ENCODE measurements at regions not wholly inside any gene's neighbourhood (a gene's known extent, or its start where the extent isn't known, plus 50 kb on each side); places are given as distances from the start of the nearest gene placed in this dataset.
A peak's percentile ranks its signal among the peaks of the same experiment; 100 is the strongest.
"Not testable (repeated sequence)": the region's sequence is repeated elsewhere in the genome, so short reads cannot be mapped to it uniquely, and the experiment has no call there.

DNA sequence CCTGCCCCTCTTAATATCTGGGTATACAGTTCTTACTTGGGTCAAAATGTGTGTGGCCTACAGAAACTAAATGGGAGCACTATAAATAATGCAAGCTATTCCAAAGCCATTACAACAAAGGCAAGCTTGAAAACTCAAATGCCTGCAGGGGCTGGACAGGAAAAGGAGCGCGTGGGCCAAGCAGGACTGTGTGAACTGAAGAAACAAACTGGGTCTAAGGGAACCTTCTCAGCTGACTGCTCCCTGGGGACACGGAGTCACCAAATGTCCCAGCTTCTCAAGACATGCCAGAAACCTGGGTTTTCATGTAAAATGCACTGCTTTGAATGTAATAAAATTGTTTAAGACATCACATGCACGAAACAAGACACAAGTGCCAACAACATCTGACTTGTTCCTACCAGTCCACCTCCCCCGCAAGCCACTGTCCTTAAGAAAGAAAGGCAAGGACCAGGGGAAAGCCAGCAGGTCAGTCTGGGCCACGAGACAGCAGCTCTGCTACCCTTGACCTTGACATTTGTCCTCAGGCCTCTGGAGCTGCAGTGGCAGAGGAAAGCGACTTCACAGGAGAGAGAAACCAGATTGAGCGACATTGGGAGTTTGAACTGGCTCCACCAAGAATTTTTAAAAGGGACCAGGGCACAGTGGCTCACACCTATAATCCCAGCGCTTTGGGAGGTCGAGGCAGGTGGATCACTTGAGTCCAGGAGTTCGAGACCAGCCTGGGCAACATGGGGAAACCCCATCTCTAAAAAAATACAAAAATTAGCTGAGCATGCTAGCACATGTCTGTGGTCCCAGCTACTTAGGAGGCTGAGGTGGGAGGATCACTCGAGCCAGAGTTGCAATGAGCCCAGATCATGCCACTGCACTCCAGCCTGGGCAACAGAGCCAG is 89.7 kb upstream of the SH3BP4 start:
- no peak for DNase-seq

DNA sequence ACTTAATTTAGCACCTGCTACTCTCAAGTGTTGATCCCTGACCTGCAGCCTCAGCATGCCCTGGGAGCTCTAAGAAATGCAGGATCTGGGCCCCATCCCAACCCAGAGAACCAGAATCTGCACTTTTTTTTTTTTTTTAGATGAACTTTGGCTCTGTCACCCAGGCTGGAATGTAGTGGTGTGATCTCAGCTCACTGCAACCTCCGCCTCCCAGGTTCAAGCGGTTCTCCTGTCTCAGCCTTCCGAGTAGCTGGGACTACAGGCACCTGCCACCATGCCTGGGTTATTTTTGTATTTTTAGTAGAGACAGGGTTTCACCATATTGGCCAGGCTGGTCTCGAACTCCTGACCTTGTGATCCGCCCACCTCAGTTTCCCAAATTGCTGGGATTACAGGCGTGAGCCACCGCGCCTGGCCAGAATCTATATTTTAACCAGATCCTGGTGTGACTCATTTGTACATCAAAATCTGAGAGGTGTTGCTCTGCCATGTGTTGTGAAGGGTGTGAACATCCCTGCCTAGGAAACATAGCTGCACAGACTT is 92.4 kb upstream of the SH3BP4 start:
- DNase-seq, result not testable (repeated sequence)

DNA sequence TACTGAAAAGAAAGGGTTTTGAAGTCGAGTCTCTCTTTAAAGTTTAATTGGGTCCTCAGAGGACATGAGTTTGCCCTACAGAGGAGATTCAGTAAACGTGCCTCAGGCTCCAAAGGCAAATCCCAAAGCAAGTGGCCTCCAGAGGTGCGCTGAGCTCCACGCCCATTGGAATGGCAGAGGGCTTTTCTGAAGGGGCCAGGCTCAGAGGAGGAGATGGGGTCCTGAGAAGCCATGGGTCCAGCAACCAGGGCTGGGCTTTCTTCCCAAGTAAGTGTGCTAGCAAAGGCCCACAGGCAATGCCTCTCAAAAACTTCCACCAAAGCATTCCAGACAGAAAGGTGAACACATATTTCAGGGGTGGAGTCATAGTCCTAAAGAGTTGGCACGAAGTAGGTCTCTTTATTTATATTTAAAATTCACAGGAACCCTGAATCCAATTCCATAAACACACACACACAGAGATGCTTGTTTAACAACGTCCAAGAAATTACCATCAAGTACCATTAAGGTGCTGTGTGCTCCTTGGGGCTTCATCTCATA is 93.0 kb upstream of the SH3BP4 start:
- no peak for DNase-seq

DNA sequence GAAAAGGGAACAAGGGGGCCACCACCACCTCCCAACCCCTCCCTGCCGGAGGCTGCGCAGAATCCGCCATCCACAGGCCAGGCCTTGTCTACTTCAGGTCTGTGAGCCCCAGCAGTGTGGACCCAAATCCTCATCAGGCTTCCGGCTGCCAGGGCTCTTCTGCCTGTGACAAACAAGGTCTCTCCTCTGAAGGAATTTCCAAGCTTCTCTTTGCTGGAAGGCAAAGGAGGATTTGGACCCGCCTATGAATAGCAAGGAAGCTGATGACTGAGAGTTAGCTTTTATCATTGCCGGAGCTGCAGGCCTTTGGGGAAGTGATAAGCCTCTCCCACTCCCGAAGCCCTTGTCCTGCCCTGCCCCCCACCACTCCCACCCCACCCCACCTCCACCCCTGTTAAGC is 93.7 kb upstream of the SH3BP4 start:
- no peak for DNase-seq

DNA sequence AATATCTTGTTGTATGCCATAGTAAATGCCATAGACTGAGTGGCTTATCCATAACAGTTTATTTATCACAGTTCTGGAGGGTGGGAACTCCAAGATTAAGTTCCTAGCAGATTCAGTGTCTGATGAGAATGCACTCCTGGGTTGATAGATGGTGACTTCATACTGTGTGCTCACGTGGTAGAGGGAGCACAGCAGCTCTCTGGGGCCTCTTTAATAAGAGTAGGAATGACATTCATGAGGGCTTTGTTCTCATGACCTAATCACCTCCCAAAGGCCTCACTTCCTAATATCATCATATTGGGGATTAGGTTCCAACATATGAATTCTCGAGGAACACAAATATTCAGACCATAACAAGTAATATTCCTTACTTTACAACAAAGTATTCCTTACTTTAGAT is 98.1 kb upstream of the SH3BP4 start:
- no peak for DNase-seq

DNA sequence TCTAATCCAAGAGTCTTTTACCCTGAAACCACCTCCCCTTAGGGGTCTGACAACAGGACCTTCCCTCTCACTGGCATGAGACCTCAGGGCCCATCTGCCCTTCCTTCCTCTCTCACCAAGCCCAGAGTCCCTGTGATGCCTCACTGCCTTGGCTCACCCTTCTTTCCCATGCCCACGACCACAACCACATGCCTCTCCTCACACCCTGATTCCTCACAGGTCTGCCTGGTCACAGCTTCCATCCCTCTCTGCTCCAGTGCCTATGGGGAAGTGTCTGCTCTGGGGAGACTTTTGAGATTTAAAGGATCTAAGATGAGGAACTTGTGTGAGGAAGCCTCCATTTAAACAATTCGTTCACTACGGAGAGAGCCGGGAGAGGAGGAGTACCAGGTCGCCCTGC is 98.9 kb upstream of the SH3BP4 start:
- DNase-seq, result no peak

DNA sequence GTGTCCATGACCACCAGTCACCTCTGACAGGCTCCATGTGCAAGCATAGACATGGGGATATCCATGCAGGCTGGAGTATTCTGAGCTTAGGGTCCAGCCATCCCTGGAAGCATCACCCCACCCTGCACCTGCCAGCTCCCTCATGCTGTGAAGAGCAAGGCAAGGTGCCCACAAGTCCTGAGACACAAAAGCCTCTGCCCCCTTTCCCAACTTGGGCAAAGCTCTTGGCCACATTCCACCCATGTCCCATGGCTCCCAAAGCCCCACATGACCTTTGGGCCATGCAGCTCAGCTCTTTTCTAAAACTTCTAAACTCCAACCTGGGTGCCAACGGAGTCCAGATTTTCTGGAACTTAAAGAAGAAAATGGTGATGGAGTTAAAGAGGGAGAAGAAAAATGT is 99.8 kb upstream of the SH3BP4 start:
- no peak for DNase-seq

DNA sequence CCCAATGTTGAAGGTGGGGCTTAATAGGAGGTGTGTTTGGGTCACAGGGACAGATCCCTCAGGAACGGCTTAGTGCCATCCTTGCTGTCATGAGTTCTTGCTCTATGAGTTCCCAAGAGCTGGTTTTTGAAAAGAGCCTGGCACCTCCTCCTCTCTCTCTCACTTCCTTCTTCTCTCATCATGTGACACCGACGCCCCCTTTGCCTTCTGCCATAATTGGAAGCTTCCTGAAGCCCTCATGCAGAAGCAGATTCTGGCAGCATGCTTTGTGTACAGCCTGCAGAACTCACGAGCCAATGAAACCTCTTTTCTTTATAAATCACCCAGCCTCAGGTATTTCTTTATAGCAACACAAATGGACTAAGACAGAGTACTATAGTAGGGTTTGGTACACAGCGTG is 100.4 kb upstream of the SH3BP4 start:
- no peak for DNase-seq

DNA sequence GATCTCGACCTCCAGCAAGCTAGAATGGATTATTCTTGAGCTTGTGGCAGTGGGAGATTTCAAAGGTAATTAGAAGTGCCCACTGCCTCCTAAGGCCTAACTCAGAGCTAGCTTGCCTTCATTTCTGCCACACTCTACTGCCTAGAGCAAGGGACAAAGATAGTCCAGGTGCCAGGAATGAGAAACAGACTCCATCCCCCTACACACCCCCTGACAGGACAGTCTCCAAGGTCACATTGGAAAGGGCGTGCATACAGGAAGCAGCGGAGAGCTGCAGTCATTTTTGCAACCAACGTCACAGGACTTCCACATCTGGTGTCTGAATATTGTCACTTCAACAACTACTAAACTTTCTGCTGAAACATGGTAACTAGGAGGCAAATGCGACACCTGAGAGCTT is 101.0 kb upstream of the SH3BP4 start:
- no peak for DNase-seq

DNA sequence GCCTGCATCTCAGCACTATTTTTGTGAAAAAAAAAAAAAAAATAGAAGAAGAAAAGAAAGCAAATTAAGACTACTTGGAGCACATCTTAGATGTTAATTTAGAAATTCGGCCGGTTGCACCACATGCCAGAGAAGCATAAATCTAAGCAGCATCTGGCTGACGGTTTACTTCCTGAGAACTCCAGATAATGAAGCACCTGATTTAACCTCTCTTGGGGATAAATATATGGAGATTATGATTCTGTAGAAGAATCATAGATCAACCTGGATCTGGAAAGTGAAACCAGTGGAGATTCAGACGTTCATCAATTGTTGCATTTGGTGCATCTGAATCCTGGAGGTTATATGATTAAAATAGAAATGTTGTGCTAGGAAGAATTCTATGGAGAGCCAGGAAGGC is 102.1 kb upstream of the SH3BP4 start:
- DNase-seq, result no peak

DNA sequence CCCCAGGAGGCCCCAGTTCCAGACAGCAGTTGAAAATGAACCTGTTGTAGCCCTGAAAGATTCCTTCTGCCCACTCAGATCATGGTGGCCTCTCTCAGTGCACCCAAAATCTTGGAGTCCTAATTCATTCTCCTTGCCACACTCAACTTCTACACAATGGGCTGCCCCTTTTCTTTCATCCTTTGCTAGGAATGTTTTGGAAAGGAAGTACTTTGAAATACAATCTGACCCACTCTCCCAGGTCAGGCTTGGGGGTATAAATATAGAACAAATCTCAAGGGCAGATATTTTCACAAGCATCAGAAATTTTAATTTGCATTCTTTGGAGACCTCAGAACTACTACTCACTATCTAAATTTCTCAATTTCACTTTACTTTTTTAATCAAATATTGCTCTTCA is 103.2 kb upstream of the SH3BP4 start:
- no peak for DNase-seq

DNA sequence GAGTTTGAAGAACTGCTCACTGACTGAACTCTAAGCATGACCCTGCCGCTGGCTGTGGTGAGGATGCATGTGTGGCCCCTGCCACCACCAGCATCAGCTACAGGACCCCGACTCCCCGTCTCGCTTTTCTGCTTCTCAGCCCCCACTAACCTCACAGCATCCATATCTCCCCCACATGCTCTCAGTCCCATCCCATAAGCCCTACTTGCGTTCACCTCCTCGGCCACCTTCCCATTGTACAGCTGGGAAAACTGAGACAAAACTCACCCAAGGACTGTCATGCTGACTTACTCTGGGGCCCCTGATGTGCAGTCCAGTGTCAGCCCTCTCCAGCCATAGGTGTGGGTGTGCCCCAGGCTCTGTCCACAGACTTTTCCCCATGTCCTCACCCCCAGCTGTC is 104.2 kb upstream of the SH3BP4 start:
- no peak for DNase-seq

DNA sequence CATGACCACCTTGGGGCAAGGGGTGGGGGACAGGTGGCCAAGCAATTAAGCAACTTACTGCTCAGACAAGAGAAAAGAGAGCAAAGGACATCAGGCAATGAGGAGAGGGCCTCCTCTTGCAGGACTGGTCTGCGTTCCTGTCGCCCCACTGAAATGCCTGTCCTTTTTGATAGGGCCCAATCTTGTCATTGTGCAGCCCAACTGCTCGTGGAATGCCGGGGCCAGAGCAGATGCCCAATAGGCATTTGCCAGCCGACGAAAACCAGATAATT is 104.5 kb upstream of the SH3BP4 start:
- DNase-seq, result no peak

DNA sequence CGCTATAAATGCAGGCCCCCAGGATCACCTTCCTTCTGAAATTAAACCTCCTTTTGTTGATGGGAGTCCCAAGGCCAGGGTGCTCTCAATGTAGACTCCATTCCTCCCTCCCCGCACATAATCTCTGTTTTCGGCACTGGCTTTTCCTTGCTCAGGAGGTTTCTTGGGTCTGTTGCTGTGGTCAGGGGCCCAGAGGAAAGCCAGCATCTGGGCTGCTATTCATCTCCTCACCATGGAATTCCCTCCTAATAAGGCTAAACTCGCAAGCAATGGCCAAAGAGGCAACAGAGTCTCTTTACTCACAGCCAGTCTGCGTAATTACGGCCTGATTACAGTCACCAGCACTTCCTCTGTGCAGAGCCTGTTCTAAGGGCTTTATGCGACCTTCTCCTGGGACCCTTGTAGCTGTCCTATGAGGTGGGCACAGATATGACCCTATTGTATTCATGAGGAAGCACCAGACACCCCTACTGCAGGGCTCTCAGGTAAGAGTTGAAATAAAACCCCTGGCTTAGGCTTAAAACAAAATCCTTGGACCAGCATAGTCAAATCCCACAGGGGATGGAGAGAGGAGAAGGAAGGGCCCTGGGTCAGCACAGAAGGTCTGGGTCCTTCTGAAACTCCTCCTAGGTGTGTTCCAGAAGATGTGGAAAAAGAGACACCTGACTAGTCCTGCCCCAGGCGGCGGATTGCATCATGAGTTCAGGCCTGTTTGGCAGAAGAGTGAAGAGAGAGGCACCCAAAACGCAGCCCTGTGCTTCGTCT is 105.0 kb upstream of the SH3BP4 start:
- no peak for DNase-seq

DNA sequence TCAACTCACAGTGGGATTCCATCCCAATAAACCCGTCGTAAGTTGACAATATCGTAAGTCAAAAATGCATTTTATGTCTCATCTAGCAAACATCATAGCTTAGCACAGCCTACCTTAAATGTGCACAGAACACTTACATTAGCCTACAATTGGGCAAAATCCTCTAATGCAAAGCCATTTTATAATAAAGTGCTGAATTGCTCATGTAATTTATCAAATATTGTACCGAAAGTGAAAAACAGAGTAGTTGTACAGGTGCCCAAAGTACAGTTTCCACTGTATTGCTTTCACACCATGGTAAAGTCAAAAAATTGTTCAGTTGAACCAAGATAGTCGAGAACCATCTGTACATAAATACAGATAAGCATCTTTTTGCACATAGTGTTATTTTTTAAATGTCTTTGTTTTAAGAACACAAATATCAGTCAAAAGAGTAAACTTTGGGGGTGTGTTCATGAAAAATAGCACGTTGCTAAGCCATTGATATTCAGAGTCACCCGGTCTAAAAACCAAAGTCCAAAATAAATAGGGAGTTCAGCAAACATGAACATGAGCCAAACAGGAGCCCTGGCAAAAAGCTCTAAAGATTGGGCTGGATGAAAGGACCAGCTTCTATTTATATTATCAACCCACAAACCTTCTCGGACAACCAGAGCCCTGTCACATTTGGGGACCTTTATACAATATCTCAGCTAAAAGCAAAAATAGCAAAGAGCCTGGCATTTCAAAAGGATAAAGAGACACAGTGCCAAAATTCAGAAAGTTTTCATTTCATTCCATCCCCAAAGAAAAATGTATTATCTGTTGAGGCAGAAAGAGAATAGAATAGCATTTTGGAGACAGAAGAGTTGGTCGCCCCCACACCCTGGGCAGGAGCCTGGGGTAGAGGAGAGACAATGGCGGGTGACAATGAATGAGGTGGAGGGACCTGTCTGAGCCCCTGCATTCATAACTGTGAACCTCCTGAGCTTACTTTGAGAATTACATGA is 105.9 kb upstream of the SH3BP4 start:
- no peak for DNase-seq

DNA sequence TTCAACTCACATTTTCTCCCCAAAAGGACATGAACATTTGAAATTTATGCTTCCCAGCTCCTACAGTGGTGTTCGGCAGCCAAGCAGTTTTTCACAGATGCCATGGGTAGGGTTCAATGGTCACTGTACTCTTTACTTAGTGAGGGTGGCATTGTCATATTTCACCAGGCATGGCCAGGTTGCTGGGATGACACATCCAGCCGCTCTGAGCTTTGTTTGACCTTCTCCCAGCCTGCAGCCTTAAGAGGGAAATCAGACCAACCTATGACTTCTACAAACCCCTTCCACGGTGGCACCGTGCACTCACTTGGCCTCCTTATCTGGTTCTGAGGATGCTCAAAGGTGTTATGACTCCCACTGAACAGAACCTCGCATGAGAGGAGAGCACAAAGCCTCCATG is 108.4 kb upstream of the SH3BP4 start:
- no peak for DNase-seq

DNA sequence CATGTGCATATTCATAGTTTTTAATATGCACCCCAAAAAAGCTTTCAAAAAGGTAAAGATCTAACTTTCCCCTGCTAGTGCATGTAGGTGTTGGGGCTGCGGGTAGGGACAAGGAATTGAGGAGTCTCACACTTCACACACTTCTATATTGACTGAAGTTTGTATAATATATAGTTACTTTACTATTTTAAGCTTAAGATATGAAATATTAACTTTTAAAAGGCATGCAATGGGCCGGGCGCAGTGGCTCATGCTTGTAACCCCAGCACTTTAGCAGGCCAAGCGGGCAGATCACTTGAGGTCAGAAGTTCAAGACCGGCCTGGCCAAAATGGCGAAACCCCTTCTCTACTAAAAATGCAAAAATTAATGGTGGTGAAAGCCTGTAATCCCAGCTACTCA is 109.1 kb upstream of the SH3BP4 start:
- no peak for DNase-seq

DNA sequence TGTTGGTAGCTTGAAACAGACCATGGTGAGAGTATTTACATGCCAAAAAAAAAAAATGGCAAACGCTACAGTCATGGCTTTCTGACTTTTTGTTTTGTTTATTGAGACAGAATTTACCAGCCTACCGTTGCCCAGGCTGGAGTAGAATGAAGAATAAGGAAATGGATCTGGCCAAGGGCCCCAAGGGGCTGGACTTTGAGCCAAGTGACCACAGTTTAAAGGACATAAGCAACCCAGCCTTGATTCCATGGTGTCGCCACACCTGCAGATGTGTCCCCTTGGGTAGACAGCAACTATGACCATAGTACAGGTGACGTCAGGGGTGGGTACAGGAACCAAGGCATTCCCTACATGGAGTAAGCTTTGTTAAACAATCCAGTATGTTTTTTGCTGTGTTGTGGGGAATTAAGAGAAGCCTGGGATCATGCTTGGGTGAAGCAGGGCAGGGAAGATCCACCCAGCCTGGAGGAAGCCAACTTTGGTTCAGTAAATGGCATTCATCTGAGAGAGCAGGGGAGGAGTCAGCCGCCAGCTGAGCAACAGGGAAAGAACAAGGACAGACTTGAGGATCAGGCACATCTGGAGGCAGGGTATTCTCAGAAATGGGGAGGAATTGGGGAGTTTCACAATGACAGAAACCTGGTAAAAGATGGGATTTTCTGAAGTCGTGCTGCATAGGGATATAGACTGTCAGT is 110.3 kb upstream of the SH3BP4 start:
- no peak for DNase-seq

DNA sequence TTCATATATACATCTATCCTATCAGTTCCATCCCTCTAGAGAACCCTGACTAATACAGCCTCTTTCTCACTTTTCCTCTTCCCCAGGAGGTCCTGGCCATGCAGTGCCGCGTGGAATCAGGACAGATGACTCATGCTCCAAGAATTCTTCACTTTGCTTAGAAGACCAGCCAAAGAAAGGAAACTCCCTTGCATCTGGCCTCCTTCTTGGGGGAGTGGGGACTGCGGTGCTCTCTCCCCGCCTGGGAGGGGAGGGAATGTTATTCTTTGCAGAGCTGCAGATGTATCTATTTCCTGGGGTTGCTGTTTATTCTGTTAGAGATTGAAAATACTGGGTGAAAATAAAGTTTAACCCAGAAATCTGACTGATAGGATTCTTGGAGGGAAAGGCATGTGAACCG is 111.5 kb upstream of the SH3BP4 start:
- DNase-seq, result peak; percentile 99

DNA sequence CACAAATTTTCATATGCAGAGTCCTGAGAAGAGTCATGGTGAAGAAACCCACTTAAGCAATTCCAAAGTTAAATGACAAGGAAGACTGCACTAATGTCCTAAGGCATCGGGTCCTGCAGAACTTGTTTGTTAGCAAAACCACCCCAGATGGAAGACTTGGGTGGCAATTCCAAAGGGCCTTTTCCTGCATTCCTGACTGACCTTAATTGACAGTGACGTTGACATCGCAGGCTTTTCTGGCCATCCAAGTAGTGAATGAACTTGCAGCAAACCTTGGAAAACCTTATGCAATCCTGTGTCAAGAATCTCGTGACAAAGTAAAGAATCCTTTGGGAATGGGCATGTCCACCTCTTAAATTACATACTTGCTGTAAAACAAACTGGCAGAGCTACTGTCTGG is 112.5 kb upstream of the SH3BP4 start:
- DNase-seq, result peak; percentile 32

DNA sequence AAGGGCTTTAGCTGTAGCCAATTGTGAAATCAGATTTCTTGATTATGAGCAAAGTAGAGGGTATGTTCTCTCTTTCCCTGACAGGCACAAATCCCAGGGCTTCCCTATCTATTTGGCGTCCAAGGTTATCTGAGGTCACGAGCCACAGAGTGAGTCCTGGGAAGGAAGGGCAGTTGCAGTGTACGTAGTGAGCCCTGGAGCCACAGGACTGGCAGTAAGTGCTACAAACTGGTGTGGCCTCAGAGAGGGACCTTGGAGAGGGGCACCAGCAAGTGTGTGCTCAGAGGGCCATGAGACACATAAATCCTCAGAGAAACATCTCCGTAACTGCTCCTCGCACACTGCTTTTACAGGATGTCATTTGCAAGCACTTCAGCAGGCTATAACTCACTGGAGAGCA is 115.5 kb upstream of the SH3BP4 start:
- DNase-seq, result no peak

DNA sequence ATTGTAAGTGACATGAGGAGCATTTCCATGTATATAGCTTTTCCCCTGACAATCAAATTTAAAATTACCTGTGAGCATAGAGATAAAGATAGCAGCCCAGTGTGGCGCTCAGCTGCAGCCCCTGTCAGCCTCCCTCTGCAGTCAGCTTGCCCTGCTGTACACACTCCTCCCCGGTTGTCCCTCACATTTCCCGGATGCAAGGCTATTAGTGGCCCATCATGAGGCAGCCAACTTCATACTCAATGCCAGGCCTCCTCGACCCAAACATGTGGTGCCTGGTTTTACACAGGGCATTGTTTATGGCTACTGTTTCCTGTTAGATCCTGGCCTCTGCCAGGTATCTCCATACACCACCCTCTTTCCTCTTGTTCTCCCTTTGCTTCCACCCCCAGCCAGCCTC is 116.1 kb upstream of the SH3BP4 start:
- DNase-seq, result no peak
